ENCODE measurements at regions not wholly inside any gene's neighbourhood (a gene's known extent, or its start where the extent isn't known, plus 50 kb on each side); places are given as distances from the start of the nearest gene placed in this dataset.

- TF ChIP-seq NPAS2 (CRISPR knock-in tag; IDR thresholded peaks at IDR 0.05; ENCODE audit: borderline replicate concordance) (no peak), POLR2A (IDR thresholded peaks at IDR 0.05; ENCODE audit: low read length) (no peak), CTCF (IDR thresholded peaks at IDR 0.05) (no peak), CHD2 (IDR thresholded peaks at IDR 0.05; ENCODE audit: low read length, partially characterized antibody) (no peak), EP300 (IDR thresholded peaks at IDR 0.05) (no peak), ZNF302 (CRISPR knock-in tag; IDR thresholded peaks at IDR 0.05) (no peak), RAD21 (conservative IDR thresholded peaks at IDR 0.05 in 1 of 2, IDR thresholded peaks at IDR 0.05 in 1 of 2) (no peak), MAX (IDR thresholded peaks at IDR 0.05) (no peak), SREBF2 (IDR thresholded peaks at IDR 0.05) (no peak)
Observed at GRCh38 chr11:37595845-37596244, 997.8 kb upstream of the RAG2 start.
